ENCODE measurements at regions not wholly inside any gene's neighbourhood (a gene's known extent, or its start where the extent isn't known, plus 50 kb on each side); places are given as distances from the start of the nearest gene placed in this dataset.

GRCh38 chr1:181863736-181864135 lies 197.8 kb downstream of the ZNF648 start:
- DNase-seq: no peak

GRCh38 chr1:181863006-181863405 lies 198.5 kb downstream of the ZNF648 start:
- no peak for DNase-seq

GRCh38 chr1:181858135-181858534 lies 203.4 kb downstream of the ZNF648 start:
- DNase-seq: no peak
